Stimulated activated memory B cell treated with anti-CD40 and anti-IgM and Interleukin-4, amounts not matched to agents 10 μg/mL and 1 μg/mL and 100 μg/mL, for 72 hours (primary cell): ENCODE measurements at regions not wholly inside any gene's neighbourhood (a gene's known extent, or its start where the extent isn't known, plus 50 kb on each side); places are given as distances from the start of the nearest gene placed in this dataset.

Experiments used
- ATAC-seq: fragments of 150-1000 bp; cut with Tn5 transposase; 2 replicates; pipeline ENCODE4 v1.10.0; 2021
- H3K27ac Mint-ChIP-seq: one replicate; pipeline ENCODE4 v1.8.0; 2022; ENCODE audit warnings: mild to moderate bottlenecking, mixed read lengths
- H3K27me3 Mint-ChIP-seq: one replicate; pipeline ENCODE4 v1.8.0; 2022; ENCODE audit warnings: mixed read lengths
- H3K36me3 Mint-ChIP-seq: one replicate; pipeline ENCODE4 v1.8.0; 2022; ENCODE audit warnings: mixed read lengths
- H3K4me1 Mint-ChIP-seq: one replicate; pipeline ENCODE4 v1.8.0; 2022; ENCODE audit warnings: mixed read lengths
- H3K4me3 Mint-ChIP-seq: one replicate; pipeline ENCODE4 v1.8.0; 2022; ENCODE audit warnings: mild to moderate bottlenecking, moderate library complexity, mixed read lengths
- H3K9me3 Mint-ChIP-seq: one replicate; pipeline ENCODE4 v1.8.0; 2022; ENCODE audit warnings: mixed read lengths

DNA sequence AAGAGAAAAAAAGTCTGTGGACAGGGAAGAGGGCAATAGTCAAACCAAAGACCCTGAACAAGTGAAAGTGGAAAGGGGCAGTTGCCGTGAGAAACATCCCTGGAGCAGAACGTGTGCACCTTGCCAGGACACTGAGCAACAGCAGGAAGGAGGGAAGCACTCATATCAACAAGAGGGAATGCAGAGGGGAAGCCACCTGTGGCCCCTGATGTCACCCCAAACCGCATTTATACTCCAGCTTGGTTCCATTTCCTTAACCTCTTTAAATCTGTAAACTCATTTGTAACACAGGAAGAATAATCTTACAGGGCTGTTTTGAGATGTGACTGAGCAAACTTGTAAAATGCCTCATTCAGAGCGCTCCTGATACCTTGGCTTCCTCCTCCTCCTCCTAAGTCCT is 698.8 kb downstream of the DIAPH3 start:
- no peak for ATAC-seq
- peaks cover 29% of the 10 kb centered on the region for H3K27me3 Mint-ChIP-seq

DNA sequence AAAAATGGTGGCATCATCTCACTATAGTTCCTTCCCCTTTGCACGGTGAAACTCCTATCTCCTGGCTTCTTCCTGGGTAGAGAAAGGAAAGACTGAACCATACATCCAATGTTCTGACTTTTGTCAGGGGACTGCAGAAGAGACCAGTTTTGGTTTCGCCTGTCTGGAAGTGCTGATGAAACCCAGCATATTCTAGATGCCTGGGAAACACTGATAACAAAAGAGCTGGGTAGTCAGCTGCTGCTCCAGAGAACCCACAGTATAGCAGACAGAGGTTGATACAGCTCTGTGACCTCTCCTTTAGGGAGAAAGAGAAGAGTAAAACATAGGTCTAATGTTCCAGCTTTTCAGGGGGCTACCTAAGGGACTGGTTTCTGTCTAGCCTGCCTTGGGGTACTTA is 695.3 kb downstream of the DIAPH3 start:
- Mint-ChIP-seq H3K4me1 (peaks cover 5% of the 10 kb centered on the region), H3K27ac (no peak overlapping the region), H3K27me3 (peaks cover 29% of the 10 kb centered on the region), H3K36me3 (no peaks in the 10 kb centered on the region), H3K9me3 (peaks cover 7% of the 10 kb centered on the region), H3K4me3 (no peak overlapping the region)
- ATAC-seq, result no peak

More for the DNA sequence above, 698.8 kb downstream of the DIAPH3 start:
- no peak overlapping the region for H3K4me3 Mint-ChIP-seq
- no peak overlapping the region for H3K27ac Mint-ChIP-seq
- H3K4me1 Mint-ChIP-seq, result no peaks in the 10 kb centered on the region
- no peaks in the 10 kb centered on the region for H3K36me3 Mint-ChIP-seq
- H3K9me3 Mint-ChIP-seq, result peaks cover 10% of the 10 kb centered on the region

DNA sequence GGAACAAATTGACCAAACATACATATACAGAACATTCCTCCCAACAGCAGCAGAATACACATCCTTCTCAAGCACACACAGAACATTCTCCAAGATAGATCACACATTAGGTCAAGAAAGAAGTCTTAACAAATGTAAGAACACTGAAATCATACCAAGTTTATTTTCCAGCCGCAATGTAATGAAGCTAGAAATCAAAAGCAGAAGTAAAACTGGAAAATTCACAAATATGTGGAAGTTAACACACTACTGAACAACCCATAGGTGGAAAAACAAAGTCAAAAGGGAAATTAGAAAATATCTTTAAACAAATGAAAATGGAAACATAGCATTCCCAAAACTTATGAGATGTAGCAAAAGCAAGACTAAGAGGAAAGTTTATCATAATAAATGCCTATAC is 692.6 kb downstream of the DIAPH3 start:
- no peak overlapping the region for H3K4me3 Mint-ChIP-seq
- H3K4me1 Mint-ChIP-seq, result peaks cover 5% of the 10 kb centered on the region
- H3K27ac Mint-ChIP-seq, result no peak overlapping the region
- H3K36me3 Mint-ChIP-seq, result no peaks in the 10 kb centered on the region
- peaks cover 7% of the 10 kb centered on the region for H3K9me3 Mint-ChIP-seq
- H3K27me3 Mint-ChIP-seq, result peaks cover 12% of the 10 kb centered on the region
- no peak for ATAC-seq

DNA sequence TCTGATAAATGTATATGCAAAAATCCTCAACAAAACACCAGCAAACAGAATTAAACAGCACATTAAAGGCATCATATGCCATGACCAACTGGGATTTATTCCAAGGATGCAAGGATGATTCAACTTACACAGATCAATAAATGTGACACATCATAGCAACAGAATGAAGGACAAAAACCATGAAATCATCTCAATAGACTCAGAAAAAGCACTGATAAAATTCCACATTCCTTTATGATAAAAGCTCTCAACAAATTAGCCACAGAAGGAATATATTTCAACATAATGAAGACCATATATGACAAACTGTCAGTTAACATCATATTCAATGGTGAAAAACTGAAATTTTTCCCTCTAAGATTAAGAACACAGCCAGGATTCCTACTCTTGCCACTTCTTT is 691.6 kb downstream of the DIAPH3 start:
- Mint-ChIP-seq H3K4me1 (peaks cover 5% of the 10 kb centered on the region), H3K27ac (no peak overlapping the region), H3K9me3 (peaks cover 7% of the 10 kb centered on the region), H3K4me3 (no peak overlapping the region), H3K36me3 (no peaks in the 10 kb centered on the region), H3K27me3 (peaks cover 12% of the 10 kb centered on the region)
- ATAC-seq, result no peak

DNA sequence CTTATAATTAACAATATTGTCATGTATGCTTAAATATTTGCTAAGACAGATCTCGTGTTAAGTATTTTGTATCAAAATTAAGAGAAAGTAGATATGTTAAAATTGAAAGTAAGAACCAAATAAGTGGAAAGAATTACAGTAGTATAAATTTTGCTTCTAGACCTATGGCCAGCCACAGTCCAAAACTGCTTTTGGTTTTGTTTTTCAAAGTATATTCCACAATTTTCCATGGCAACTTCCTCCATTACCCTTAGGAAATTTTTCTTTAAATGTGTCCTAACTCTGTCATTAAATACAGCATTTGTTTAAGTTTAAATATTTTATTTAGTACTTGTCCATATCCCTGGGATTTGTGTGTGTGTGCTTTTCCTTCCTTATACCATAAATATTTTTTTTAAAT is 689.0 kb downstream of the DIAPH3 start:
- H3K4me1 Mint-ChIP-seq, result peaks cover 5% of the 10 kb centered on the region
- no peaks in the 10 kb centered on the region for H3K9me3 Mint-ChIP-seq
- no peaks in the 10 kb centered on the region for H3K27me3 Mint-ChIP-seq
- no peak for ATAC-seq
- H3K27ac Mint-ChIP-seq, result no peak overlapping the region
- no peak overlapping the region for H3K4me3 Mint-ChIP-seq
- H3K36me3 Mint-ChIP-seq, result no peaks in the 10 kb centered on the region

DNA sequence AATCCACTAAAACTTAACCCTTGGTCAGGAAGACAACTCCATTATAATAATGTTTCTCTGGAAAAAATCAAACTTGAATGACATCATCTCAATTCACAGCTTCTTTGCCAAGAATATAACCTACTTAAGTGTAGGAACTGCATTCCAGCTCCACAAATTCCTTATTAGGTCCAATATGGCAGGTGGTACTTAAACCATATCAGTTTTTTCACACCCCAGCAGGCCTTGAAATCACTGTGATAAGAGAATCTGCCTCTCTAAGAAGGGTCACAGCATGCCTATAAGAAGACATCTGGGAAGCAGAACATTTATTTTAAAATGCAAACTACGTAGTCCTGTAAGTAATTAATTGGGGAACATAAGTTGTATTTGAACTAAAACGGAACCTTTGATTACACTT is 687.8 kb downstream of the DIAPH3 start:
- no peak overlapping the region for H3K4me3 Mint-ChIP-seq
- H3K27ac Mint-ChIP-seq, result no peak overlapping the region
- H3K36me3 Mint-ChIP-seq, result no peaks in the 10 kb centered on the region
- H3K4me1 Mint-ChIP-seq, result peaks cover 2% of the 10 kb centered on the region
- no peaks in the 10 kb centered on the region for H3K27me3 Mint-ChIP-seq
- ATAC-seq, result no peak
- no peaks in the 10 kb centered on the region for H3K9me3 Mint-ChIP-seq

DNA sequence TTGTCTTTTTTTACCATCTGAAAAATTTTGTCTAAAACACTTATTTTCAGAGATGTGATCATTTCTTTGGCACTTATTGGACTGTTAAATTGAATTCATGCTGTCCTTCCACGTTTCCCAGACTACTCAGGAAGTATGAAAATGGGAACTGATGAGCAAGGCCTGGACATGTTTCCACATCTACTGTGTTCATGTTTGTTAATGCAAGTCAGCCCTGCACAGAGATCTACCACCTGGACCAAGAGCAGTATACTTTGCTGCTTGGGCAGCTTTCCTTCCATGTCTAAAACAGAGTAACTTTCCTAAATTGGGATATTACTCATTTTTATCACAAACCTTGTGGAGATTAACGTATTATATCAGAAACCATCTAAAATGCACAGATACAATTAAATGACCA is 687.4 kb downstream of the DIAPH3 start:
- Mint-ChIP-seq H3K4me3 (no peak overlapping the region), H3K27me3 (no peaks in the 10 kb centered on the region), H3K27ac (no peak overlapping the region), H3K4me1 (no peaks in the 10 kb centered on the region), H3K9me3 (no peaks in the 10 kb centered on the region), H3K36me3 (no peaks in the 10 kb centered on the region)
- no peak for ATAC-seq

DNA sequence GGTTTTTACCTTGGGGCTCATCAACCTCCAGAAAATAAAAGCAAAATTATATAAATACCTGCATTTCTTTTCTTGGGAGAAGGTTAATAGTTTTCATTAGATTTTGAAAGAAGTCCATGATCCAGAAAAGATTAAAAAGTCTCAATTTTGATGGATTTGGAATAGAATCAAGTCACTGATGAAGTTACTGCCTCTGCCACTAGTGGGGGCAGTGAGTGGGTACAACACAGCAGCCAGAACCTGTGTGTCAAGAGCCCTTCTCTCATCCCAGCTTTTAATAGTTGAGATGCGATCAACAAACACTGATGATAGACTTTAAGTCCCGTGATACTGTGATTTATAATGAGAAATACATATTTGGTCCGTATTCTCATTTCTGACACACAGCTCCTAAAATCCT is 686.7 kb downstream of the DIAPH3 start:
- Mint-ChIP-seq H3K36me3 (no peaks in the 10 kb centered on the region), H3K27ac (no peak overlapping the region), H3K4me1 (no peaks in the 10 kb centered on the region), H3K4me3 (no peak overlapping the region), H3K9me3 (no peaks in the 10 kb centered on the region), H3K27me3 (no peaks in the 10 kb centered on the region)
- ATAC-seq, result no peak

DNA sequence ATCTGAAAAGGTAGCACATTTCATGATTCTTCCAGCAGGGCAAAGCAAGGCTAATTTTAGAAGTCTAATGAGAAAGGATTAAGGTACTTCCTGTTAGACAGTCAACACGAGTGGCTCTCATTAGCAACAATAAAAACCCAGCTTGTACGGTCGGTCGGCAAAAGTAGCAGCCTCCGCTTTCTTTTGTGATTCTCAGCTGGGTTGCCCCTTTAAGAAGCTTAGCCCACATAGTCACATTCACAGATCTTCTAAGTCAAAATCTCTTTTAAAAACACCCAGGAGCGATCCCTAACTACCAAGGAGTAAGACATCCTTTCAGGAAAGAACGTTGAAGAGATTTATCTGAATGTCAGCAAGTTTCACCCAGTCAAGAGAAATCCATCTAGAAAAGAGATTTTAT is 684.8 kb downstream of the DIAPH3 start:
- Mint-ChIP-seq H3K36me3 (no peaks in the 10 kb centered on the region), H3K27me3 (no peaks in the 10 kb centered on the region), H3K4me1 (no peaks in the 10 kb centered on the region), H3K4me3 (no peak overlapping the region), H3K9me3 (no peaks in the 10 kb centered on the region), H3K27ac (no peak overlapping the region)
- no peak for ATAC-seq

DNA sequence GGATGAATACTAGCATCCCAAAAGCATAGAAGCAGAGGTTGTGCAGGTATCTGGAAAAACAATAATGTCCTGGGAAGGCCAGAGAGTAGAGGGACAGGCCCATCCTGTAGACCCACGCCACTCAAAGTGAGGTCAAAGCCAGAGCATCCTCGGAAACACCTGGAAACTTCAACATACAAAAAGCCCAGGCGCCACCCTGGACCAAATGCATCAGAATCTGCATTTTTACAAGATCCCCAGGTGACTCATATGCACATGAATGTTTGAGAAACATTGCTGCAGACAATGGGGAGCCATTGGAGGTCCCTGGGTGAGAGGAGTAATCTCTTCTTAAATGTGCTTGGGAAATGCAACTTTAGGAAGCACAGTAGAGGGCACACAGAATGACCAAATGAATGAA is 684.1 kb downstream of the DIAPH3 start:
- no peak overlapping the region for H3K4me3 Mint-ChIP-seq
- no peak overlapping the region for H3K27ac Mint-ChIP-seq

DNA sequence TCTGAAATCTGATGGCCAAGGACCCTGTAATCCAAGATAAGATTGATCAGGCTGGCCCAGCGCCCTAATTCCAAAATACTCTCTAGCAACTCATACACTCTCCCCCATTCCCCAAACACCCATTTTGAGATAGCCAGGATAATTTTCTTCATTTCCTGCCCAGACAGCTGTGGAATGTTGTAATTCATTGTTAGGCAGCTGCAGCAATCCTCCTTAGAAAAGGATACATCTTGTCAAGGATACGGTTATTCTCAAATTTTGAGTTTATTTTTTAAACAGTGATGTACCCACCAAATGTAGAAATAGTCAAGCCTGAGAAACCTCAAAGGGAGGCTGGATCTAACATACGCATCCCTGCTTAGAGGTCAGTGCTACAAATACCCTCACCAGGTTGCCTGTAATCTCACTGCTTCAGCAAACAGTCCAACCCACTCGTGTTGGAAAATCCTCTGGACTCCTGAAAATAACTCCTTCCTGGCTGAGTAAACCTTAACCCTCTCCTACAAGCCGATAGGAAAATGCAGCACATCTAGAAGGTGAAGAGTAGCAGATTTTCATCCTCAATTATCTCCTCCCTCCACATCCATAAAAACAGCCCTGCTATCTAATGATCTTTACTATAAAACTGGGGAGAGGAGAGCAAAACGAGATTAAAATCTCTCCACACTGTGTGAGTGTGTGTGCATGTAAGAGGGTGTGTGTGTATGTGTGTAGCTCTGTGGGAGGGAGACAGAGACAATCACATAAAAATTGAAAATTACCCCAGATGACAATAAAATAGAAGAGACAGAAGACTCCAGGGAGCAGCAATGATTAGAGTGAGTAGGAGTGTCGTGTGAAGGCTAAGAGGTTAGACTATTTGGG is 683.1 kb downstream of the DIAPH3 start:
- Mint-ChIP-seq H3K36me3 (no peaks in the 10 kb centered on the region), H3K4me1 (no peaks in the 10 kb centered on the region), H3K27me3 (no peaks in the 10 kb centered on the region), H3K27ac (no peak overlapping the region), H3K4me3 (no peak overlapping the region), H3K9me3 (no peaks in the 10 kb centered on the region)
- ATAC-seq, result no peak

More for the DNA sequence above, 684.1 kb downstream of the DIAPH3 start:
- Mint-ChIP-seq H3K4me1 (no peaks in the 10 kb centered on the region), H3K36me3 (no peaks in the 10 kb centered on the region), H3K9me3 (no peaks in the 10 kb centered on the region), H3K27me3 (no peaks in the 10 kb centered on the region)
- ATAC-seq, result no peak

DNA sequence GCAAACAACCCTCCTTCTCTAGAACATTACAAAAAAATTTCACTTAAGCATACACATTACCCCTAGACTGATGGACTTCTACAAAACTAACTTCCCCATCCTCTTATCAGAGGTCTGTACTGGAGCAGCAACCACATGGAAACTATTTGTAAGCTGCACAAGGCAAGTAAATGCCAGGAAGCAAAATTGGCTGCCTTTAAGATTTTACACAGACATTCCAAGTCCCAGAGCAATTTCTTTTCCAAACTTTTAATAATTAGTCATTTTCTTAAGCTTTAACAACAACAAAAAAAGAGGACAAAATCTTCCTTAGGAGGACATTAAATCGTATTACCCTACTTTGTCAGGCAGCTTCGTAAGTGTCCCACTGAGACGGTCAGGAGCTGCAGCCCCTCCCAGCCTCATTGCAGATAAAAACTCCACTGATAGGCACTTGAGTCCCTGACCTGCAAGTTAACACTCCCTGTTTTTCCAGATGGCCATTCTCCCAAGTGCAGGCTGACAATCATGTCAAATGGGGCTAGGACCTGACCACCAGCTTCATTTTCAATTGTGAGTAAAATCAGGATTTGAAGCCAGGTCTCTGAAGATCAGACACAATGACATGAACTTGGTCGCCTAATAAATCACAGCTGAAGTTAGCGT is 680.1 kb downstream of the DIAPH3 start:
- Mint-ChIP-seq H3K27me3 (no peaks in the 10 kb centered on the region), H3K4me1 (no peaks in the 10 kb centered on the region), H3K27ac (no peak overlapping the region), H3K36me3 (no peaks in the 10 kb centered on the region), H3K9me3 (peaks cover 2% of the 10 kb centered on the region), H3K4me3 (no peak overlapping the region)
- ATAC-seq, result no peak

DNA sequence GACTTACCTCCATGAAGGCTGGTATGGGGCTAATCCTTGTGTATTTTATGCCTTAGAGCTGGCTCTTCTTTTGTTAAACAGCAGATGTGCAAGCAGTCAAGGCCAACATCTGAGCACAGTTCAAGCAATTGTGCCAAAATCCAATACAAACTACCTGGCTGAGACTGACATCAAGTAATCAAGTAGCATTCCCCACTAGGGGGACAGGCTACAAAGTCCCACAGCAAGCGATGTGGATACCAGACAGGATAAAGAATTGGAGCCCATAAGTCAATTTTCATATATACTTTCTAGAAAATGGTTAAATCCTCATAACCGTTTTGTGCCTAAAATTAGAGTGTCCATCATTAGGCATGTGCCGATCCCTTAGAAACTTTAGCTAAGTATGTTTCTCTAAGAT is 675.8 kb downstream of the DIAPH3 start:
- no peak for ATAC-seq
- no peak overlapping the region for H3K4me3 Mint-ChIP-seq
- no peak overlapping the region for H3K27ac Mint-ChIP-seq
- H3K27me3 Mint-ChIP-seq, result no peaks in the 10 kb centered on the region
- H3K36me3 Mint-ChIP-seq, result no peaks in the 10 kb centered on the region
- H3K9me3 Mint-ChIP-seq, result peaks cover 2% of the 10 kb centered on the region
- H3K4me1 Mint-ChIP-seq, result no peaks in the 10 kb centered on the region

DNA sequence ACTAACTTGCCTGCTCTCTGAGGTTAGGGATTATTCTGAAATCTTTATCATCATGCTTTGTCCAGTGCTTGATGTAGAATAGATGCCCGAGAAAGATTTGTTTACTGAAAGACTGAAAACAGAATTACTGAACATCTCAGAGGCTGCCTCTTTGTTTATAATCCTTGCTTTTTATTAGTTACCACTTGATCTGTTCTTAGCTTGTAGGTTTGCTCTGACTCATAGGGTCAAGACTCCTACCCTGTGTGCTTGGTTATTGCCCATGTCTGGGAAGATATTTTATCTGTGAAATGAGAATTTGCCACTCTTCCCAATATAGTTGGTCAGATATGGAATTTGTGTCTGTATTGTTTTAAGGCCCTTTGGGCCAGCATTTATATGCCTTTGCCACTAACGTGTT is 675.3 kb downstream of the DIAPH3 start:
- no peaks in the 10 kb centered on the region for H3K27me3 Mint-ChIP-seq
- no peaks in the 10 kb centered on the region for H3K4me1 Mint-ChIP-seq
- H3K36me3 Mint-ChIP-seq, result no peaks in the 10 kb centered on the region
- no peak overlapping the region for H3K4me3 Mint-ChIP-seq
- peaks cover 2% of the 10 kb centered on the region for H3K9me3 Mint-ChIP-seq
- no peak for ATAC-seq
- H3K27ac Mint-ChIP-seq, result no peak overlapping the region

DNA sequence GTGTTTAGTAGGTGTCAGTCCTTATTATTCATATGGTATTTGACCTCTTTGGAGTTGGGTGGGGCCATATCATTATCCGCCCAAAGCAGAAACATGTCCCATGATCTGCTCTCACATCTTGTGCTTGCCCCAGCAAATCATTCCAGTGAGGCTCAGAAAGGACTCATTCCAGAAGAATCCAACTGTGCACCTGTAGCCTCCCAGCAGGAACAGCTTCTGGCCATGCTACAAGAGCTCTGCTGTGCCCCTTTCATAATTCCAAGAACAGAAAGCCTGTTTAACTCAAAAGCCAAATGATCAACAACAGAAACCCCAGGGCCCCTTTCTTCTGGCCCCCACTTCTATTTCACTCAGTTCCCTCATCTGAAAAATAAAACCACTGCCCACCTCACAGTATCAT is 673.1 kb downstream of the DIAPH3 start:
- H3K4me1 Mint-ChIP-seq, result no peaks in the 10 kb centered on the region

DNA sequence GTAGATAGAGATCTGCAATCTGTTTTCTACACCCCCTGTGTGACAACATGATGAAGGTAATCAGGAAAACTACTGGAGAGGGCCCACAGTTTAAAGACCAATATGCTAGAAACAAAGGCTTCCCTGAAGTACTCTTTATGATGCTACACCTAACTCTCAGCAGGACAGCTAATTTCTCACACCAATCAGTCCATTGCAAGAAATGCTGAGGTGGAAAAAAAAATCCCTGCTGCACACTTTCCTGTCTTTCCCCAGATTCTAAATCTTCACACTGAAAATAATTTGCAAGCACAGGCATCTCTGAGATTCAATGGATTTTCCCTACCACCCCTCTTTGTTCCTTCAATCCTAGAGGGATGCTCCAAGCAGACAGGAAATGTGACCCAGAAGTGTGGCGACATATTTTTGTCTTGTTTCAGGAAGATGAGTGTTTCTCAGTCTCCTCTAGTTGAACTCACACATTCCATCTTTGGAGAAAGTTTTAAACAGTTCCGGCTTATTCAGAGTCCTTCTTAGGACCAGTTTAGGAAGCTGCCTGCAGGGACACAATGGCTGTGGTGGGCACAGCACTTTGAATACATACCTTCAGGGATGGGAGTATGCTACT is 671.6 kb downstream of the DIAPH3 start:
- no peak overlapping the region for H3K4me3 Mint-ChIP-seq
- no peak overlapping the region for H3K27ac Mint-ChIP-seq
- H3K27me3 Mint-ChIP-seq, result no peaks in the 10 kb centered on the region
- H3K9me3 Mint-ChIP-seq, result peaks cover 2% of the 10 kb centered on the region
- no peaks in the 10 kb centered on the region for H3K36me3 Mint-ChIP-seq
- H3K4me1 Mint-ChIP-seq, result no peaks in the 10 kb centered on the region
- ATAC-seq, result no peak

More for the DNA sequence above, 673.1 kb downstream of the DIAPH3 start:
- Mint-ChIP-seq H3K4me3 (no peak overlapping the region), H3K27ac (no peak overlapping the region), H3K27me3 (no peaks in the 10 kb centered on the region), H3K36me3 (no peaks in the 10 kb centered on the region), H3K9me3 (peaks cover 2% of the 10 kb centered on the region)
- no peak for ATAC-seq
